ENCODE measurements at regions not wholly inside any gene's neighbourhood (a gene's known extent, or its start where the extent isn't known, plus 50 kb on each side); places are given as distances from the start of the nearest gene placed in this dataset.

DNA sequence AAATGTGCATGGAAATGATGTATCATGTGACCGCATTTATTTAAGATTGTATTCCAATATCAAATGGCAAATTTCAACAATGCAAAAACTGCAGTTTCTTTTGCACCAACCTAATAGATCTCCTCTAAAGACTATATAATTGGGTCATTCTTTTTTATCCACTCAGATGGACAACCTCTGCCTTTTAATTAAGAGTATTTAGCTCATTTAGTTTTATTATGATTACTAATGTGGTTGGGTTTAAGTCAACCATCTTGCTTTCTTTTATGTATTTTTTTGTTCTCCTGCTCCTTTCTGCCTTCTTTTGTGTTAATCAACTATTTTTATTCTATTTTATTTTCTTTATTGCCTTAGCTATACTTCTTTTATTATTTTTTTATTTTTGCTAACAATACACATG, 468.5 kb upstream of the MKI67 start:
- DNase-seq = no peak

DNA sequence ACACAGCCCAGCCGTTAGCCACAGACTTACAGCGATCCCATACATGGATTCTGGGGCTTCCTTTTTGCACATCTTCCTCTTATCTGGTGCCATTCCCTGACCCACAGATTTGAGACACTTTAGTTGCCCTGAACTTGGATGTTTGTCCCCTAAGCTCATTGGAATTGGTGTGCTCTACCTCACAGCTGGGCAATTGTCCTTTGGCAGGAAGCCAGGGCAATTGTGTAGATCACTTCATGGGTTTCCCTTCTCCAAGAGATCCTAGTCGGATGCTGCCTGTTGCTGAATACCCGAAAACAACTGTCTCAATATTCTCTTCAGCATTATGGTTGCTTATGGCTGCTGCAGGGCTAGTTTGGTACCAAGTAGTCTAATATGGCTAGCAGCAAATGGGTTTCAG, 470.7 kb upstream of the MKI67 start:
- no peak for DNase-seq

DNA sequence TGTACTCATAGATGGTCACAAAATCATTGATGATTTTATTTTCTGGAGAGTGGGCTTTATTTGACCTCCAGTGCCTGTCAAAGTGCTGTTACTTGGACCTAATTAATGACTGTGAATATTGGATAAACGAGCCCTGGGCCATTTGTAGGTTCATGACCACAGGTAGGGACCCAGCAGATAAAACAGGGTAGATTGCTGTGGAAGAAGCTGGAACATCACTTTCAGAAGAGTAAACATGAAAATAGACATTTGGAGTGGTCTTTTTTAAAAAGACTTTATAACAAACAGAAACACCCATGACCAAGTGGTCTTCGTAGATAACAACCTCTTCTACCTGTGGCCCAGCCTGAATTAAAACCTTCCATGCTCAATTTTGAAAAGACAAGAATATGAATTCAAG, 472.8 kb upstream of the MKI67 start:
- no peak for DNase-seq

DNA sequence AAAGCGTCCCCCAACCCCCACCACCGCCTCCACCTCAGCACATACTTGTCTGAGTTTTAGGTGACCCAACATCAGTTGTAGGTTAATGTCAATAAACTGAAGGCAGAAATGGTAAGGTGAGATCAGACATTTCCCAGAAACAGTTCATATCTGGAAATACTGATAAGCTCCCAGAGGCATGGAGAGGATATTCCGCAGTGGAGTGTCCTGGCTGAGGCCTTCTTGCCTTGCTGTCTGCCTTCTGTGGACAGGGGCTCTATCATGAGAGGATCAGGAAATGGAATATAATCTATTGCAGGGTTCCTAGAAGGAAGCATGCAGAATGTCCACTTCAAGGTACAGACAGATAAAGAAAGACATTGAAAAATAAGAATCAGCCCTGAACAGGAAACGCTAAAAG, 473.3 kb upstream of the MKI67 start:
- no peak for DNase-seq

DNA sequence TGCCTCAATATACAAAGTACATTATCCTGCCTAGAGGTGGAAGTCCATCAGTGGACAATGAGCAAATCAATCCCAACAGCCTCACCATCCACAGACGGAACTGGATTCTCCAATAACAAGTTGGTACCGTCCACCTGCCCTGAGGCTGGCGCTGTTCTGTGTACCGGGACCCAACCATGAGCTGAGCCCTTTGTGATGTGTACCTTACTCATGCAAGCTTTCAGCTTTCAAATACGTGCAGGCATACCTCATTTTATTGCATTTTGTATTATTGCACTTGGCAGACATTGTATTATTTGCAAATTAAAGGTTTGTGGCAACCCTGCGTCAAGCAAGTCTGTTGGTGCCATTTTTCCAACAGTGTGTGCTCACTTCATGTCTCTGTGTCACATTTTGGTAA, 476.0 kb upstream of the MKI67 start:
- no peak for DNase-seq

DNA sequence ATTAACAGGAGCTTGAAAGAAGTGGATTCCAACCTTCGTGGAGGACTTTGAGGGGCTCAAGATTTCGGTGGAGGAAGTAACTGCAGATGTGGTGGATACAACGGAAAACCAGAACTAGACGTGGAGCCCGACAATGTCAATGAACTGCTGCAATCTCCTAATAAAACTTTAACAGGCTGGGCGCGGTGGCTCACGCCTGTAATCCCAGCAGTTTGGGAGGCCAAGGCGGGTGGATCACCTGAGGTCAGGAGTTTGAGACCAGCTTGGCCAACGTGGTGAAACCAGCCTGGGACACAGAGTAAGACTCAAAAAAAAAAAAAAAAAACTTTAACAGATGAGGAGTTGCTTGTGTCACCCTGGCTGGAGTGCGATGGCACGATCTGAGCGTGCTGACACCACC, 477.8 kb upstream of the MKI67 start:
- DNase-seq = no peak

GRCh38 chr10:128605180-128605579, 479.0 kb upstream of the MKI67 start:
- no peak for DNase-seq

GRCh38 chr10:128606055-128606454, 479.8 kb upstream of the MKI67 start:
- no peak for DNase-seq

DNA sequence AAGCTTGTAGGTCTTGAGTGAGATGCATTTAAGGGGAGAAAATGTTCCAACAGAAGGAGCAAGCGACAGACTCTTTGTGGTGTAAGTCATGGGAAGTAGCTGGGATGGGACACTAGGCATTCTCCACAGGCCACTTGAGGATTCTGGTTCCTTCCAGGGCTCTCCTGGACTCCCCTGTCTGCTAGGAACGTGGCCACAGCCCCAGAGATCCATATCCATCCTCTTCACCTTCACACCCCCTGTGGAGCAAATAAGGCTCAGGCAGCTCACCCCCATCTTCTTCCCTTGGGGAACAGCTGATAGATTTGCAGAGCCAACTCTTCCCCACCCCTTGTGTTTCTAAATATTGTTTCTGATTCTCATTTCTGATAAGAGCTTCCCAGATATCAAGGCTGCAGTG, 482.6 kb upstream of the MKI67 start:
- no peak for DNase-seq

- DNase-seq = no peak
Measured at GRCh38 chr10:128609460-128609859, 483.2 kb upstream of the MKI67 start.

DNA sequence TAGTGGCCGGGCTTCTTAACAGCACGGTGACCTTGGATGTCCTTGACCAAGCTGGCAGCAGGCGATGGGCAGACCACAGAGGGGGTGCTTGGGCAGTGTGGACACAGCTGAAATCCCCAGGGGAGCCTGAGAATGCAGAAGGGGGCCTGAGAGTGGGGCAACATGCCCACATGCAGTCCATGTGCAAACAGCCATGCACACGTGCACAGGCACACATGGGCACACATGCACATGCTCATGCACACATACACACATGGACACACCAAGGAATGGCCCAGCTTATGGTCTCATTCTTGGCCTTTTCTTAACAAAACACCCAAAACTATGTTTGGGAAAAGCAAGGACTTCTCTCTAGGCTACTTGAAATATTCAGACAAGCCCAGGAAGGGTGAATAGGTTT, 483.9 kb upstream of the MKI67 start:
- DNase-seq = no peak

GRCh38 chr10:128612195-128612594, 486.0 kb upstream of the MKI67 start:
- no peak for DNase-seq

GRCh38 chr10:128612631-128613030, 486.4 kb upstream of the MKI67 start:
- no peak for DNase-seq

DNA sequence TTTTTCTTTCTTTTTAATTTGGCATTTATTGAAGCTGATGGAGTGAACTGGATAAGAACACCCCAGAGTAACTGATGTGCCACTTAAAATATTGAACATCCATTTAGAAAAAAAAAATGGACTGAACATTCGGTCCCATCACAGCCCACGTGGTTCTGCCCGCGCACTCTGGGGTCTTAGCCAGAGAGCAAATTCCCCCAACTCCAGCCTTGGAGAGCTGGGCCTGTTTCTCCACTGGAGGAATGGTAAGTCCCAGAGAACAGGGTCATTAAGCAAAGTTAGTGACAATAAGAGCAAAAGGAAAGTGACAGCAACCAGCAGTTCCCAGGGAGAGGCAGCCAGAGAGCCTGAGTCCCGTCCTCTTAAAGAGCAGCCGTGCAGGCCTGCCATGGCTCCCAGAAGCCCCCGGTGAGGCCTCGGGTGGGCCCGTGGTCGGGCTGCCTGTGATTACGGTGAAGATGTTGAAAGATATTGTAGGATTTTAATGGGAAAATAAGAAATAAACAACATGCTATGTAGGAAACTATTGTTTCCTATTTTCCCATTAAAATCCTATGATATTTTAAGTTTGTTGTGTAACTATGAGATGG, 487.9 kb upstream of the MKI67 start:
- DNase-seq = no peak

DNA sequence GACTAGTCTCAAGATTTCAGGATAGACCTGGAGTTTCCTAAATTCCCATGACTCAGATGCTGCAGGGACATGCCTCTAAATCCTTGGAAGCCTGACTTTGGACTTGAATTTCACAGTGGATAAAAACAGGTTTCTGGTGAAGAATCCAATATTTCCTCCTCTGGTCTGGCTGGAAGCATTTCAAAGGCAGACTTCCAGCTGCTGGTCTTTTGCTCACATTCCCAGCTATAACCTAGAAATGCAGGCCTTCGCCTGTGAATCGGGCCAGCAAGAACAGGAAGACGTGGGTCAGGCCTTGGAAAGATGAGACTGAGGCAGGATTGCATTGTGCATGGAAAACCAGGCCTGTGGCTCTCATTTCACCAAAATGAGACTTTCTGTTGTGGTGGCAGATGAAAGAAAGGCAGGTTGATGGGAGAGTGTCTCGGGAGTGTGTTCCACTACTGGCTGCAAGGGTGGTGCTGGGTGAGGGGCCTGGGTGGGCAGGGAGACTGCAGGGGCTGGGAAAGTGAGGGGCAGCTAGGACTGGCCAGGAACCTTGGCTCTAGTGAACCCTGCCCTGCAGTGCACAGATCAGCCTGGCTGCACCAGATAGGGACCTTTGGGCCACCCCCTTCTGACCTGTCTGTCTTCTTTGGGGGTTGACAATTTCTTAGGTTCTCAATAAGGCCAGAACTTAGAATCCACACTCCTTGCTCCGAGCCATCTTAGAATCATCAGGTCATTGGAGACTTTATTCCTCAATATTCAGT, 488.8 kb upstream of the MKI67 start:
- no peak for DNase-seq

DNA sequence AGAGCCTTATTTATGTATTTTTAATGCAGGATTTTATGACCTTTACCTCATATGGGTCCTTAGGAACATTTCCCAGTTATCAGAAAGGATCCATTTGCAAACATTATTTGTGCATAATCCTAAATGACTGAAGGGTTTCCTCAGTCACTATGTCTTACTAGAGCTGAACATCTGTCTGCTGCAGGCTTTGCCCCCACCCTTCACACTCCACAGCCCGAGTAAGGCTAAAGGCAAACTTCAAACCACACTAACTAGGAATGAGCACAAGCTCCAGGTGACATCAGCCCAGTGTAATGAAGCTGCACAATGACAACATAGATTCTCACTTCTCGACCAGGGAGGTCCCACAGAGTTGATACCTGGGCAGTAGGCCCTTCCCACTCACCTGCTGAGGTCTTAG, 491.3 kb upstream of the MKI67 start:
- no peak for DNase-seq

GRCh38 chr10:128622706-128623105, 496.5 kb upstream of the MKI67 start:
- DNase-seq = no peak

- no peak for DNase-seq
Measured at GRCh38 chr10:128623776-128624175, 497.6 kb upstream of the MKI67 start.

- DNase-seq = no peak
Measured at GRCh38 chr10:128624656-128625530, 498.7 kb upstream of the MKI67 start.

GRCh38 chr10:128625926-128626325, 499.7 kb upstream of the MKI67 start:
- DNase-seq = no peak

DNA sequence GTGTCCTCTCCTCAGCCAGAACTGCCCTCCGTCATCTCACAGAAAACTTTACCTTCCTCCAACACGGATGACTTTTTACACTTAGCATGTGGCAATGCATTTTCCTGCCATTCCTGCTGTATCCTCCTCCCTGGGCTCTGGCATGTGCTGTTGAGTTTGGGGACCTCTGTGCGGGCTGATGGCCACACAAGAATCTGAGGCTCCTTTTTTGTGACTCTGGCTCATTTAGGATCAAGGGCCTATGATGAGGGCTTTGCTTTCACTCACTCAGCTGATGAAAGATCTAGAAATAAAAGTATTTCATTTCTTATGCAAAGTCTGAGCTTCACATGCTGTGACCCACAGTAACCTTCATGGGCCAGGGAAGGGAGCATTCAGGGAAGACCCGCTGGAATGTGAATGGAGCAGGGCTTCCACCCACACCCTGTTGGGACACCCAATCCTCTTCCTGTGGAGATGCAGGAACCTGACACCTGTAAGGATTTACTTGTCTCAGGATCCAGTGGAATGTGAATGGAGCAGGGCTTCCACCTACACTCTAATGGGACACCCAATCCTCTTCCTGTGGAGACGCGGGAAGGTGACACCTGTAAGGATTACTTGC, 500.3 kb upstream of the MKI67 start:
- no peak for DNase-seq

DNA sequence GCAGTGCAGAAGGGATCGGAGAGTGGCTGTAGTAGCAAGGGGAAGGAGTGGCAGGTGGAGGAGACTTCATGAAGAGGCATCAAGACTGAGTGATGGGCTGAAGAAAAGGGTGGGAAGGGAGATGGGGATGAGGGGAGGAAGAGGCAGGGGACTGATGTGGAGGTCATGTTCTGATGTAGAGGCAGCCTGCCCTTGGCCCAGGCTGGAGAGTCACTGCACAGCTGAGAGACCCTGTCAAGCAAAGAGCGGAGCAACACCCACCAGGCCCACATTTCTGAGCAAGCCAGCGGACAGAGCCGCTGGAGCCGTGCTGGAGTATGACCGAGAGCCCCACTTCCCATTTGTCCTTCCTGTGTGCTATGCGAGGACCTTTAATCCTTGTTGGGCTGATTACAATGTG, 501.6 kb upstream of the MKI67 start:
- DNase-seq = no peak

DNA sequence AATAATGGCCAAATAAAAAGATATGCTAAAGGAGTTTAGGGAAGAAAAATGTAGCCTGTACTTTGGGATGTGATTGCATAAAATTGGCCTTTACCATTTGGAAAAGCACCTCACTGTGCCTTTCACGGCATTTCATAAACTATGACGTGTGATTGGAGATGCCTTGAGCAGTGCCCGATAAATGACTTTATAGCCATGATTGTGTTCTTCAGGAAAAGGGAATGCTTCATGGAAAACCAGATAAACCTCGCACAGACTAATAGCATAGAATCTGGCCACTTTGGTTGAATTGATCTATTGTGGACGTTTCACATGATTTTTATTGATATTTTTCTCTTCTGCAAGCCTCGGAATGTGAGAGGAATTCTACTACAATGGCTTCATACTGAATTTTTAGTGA, 502.0 kb upstream of the MKI67 start:
- DNase-seq = no peak
